SU-DHL-6 (cell line): ENCODE measurements at regions not wholly inside any gene's neighbourhood (a gene's known extent, or its start where the extent isn't known, plus 50 kb on each side); places are given as distances from the start of the nearest gene placed in this dataset.

Experiments used
- CTCF ChIP-seq: fragments of 200-600 bp; sonication (generic); IDR thresholded peaks from one replicate; pipeline ENCODE4 v1.5.1; 2017; ENCODE audit warnings: antibody characterized with exemption, mild to moderate bottlenecking, low read length, moderate library complexity; ENCODE audit not compliant: insufficient read depth, poor library complexity, severe bottlenecking
- EZH2phosphoT487 ChIP-seq: fragments of 200-600 bp; sonication (generic), shearing (Covaris generic); conservative IDR thresholded peaks from 2 replicates; pipeline ENCODE4 v1.6.1; 2018; ENCODE audit warnings: mild to moderate bottlenecking, antibody characterized with exemption, low read length, moderate library complexity, mixed read lengths

- no peak for TF ChIP-seq CTCF
- no peak for TF ChIP-seq EZH2phosphoT487
Observed at GRCh38 chrX:94329182-94329581, 655.2 kb downstream of the FAM133A start.
